ENCODE measurements at regions not wholly inside any gene's neighbourhood (a gene's known extent, or its start where the extent isn't known, plus 50 kb on each side); places are given as distances from the start of the nearest gene placed in this dataset.

- no peak for FAIRE-seq
- DNase-seq (ENCODE audit: low read depth in 1 of 2, low spot score in 2 of 2) = no peak
- H2BK15ac ChIP-seq (ENCODE audit: low read length) = no peak overlapping the region
- H3K36me3 ChIP-seq (ENCODE audit: control insufficient read depth in 2 of 4, insufficient read depth in 4 of 4, low read length in 3 of 4) = no peaks in the 10 kb centered on the region
- H3K27me3 ChIP-seq (replicated peaks in 1 of 4; ENCODE audit: control insufficient read depth in 3 of 4, extremely low read depth in 1 of 4, insufficient read depth in 3 of 4, low read length in 3 of 4) = no peaks in the 10 kb centered on the region
- no peak overlapping the region for H4K5ac ChIP-seq (ENCODE audit: insufficient read length, low read depth, low read length)
- H3K18ac ChIP-seq (ENCODE audit: extremely low read depth, low read length) = no peak overlapping the region
- H4K20me1 ChIP-seq (replicated peaks in 1 of 2; ENCODE audit: control insufficient read depth in 1 of 2, insufficient read depth in 2 of 2, low read length in 2 of 2) = no peaks in the 10 kb centered on the region
- POLR2A ChIA-PET (ENCODE audit: partially characterized antibody) = interaction anchor here (0.6 kb wide), 1 partner anchor 258 kb away, joined by 3 read pairs; no protein-coding TSS in a partner anchor
- no peaks in the 10 kb centered on the region for H3K9me3 ChIP-seq (ENCODE audit: insufficient read depth in 2 of 2, low read depth in 1 of 2, low read length in 1 of 2)
- no peak overlapping the region for H2BK120ac ChIP-seq (replicated peaks; ENCODE audit: low read depth, low read length)
- no peak overlapping the region for H2AFZ ChIP-seq (ENCODE audit: low read length)
- H4K8ac ChIP-seq (ENCODE audit: extremely low read depth, insufficient read depth, low read length) = no peak overlapping the region
- H3K27ac ChIP-seq (ENCODE audit: low read depth, low read length) = no peak overlapping the region
- no peaks in the 10 kb centered on the region for H3K79me2 ChIP-seq (ENCODE audit: control insufficient read depth in 1 of 2, insufficient read depth in 2 of 2, low read length in 2 of 2)
- peaks cover 0 to 3% (median 0%) of the 10 kb centered on the region in 4 experiments; a peak in 1 of 7 replicates for H3K4me1 ChIP-seq (replicated peaks in 1 of 4; ENCODE audit: control insufficient read depth in 3 of 4, insufficient read depth in 4 of 4, low read length in 3 of 4)
- TF ChIP-seq EP300 (IDR thresholded peaks at IDR 0.05; ENCODE audit: borderline replicate concordance in 1 of 2, low read depth in 2 of 2, low read length in 2 of 2) (no peak), EGR1 (IDR thresholded peaks at IDR 0.05; ENCODE audit: borderline replicate concordance, low read depth, low read length) (no peak), TAF7 (optimal IDR thresholded peaks at IDR 0.05; ENCODE audit: borderline replicate concordance, low read depth, low read length) (no peak)
- CTCF ChIA-PET (ENCODE audit: partially characterized antibody) = interaction anchor here (1.1 kb wide), 1 partner anchor 13 kb away, joined by 3 read pairs; no protein-coding TSS in a partner anchor
- H3K23me2 ChIP-seq (ENCODE audit: low read depth, low read length) = no peaks in the 10 kb centered on the region
- H2BK5ac ChIP-seq (ENCODE audit: low read depth, low read length) = no peak overlapping the region
- H3K56ac ChIP-seq (replicated peaks; ENCODE audit: insufficient read length, low read depth, low read length) = no peak overlapping the region
- H3K4ac ChIP-seq (replicated peaks; ENCODE audit: insufficient read length, low read depth, low read length) = no peak overlapping the region
- no peak overlapping the region for H2BK12ac ChIP-seq (ENCODE audit: low read depth, low read length)
- H4K91ac ChIP-seq (replicated peaks; ENCODE audit: insufficient read length, low read length) = no peak overlapping the region
- no peak overlapping the region for H2BK20ac ChIP-seq (ENCODE audit: low read length)
- H3K14ac ChIP-seq (ENCODE audit: insufficient read length) = no peak overlapping the region
- H3K23ac ChIP-seq (ENCODE audit: insufficient read length) = no peak overlapping the region
- H3K9ac ChIP-seq (replicated peaks in 1 of 4; ENCODE audit: extremely low read depth in 1 of 4, low read depth in 3 of 4, low read length in 3 of 4) = no peak overlapping the region
- WGBS, 2 experiments (ENCODE audit: extremely low coverage in 1 of 2, insufficient coverage in 1 of 2, insufficient read length in 1 of 2, insufficient replicate concordance in 2 of 2, low coverage in 1 of 2, low lambda C conversion rate in 2 of 2, missing lambda C conversion rate in 1 of 2) = 88% methylated on average over 4 of the region's 4 CpGs; no CpG with 5 or more reads in 1 of the 2 experiments
- no peak overlapping the region for H3K4me2 ChIP-seq (ENCODE audit: insufficient read depth in 1 of 2, low read depth in 2 of 2, low read length in 2 of 2)
- no peak overlapping the region for H2AK5ac ChIP-seq (ENCODE audit: low read depth, low read length)
- no peak overlapping the region for H3K4me3 ChIP-seq (ENCODE audit: extremely low read depth in 1 of 4, insufficient read depth in 2 of 4, low read depth in 3 of 4, low read length in 4 of 4)
- H3K79me1 ChIP-seq (ENCODE audit: low read depth, low read length) = no peaks in the 10 kb centered on the region
Measured at GRCh38 chr12:25013061-25013460, 64.2 kb upstream of the BCAT1 start.
